Suppressor macrophage treated with lipopolysaccharide for 4 hours (primary cell): ENCODE measurements at regions not wholly inside any gene's neighbourhood (a gene's known extent, or its start where the extent isn't known, plus 50 kb on each side); places are given as distances from the start of the nearest gene placed in this dataset.
"Not testable (repeated sequence)": the region's sequence is repeated elsewhere in the genome, so short reads cannot be mapped to it uniquely, and the experiment has no call there.

Experiments used
- DNase-seq: peaks from one replicate; pipeline ENCODE4 v3.0.0-alpha.2; 2020

DNA sequence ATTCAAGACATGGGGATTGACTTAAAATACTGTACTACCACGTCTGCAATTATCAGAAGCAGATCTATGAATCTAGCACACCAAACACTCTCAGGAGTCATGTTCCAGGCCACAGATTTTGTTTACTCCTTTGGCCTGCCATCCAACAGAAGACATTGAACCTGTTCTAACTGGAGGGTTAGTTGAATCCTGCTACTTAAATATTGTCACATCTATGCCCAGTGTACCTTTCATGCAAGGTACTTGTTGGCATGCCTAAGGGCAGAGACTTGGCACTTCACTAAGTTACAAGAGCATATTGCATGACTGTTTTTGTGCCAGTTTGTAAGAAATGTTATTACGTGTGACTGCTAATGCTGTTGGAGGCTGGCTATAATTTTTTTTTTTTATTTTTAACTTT lies 126.9 kb upstream of the BCOR start:
- no peak for DNase-seq

DNA sequence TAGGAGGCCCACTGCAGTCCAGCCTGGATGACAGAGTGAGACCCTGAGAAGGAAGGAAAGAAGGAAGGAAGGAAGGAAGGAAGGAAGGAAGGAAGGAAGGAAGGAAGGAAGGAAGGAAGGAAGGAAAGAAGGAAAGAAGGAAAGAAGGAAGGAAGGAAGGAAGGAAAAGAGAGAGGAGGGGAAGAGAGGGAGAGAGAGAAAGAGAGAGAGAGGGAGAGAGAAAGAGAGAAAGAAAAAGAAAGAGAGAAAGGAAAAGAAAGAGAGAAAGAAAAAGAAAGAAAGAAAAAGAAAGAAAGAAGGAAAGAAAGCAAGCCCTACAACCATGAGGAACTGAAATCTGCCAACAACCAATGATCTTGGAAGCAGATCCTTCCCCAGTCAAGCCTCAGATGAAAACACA lies 124.9 kb upstream of the BCOR start:
- DNase-seq, result not testable (repeated sequence)

DNA sequence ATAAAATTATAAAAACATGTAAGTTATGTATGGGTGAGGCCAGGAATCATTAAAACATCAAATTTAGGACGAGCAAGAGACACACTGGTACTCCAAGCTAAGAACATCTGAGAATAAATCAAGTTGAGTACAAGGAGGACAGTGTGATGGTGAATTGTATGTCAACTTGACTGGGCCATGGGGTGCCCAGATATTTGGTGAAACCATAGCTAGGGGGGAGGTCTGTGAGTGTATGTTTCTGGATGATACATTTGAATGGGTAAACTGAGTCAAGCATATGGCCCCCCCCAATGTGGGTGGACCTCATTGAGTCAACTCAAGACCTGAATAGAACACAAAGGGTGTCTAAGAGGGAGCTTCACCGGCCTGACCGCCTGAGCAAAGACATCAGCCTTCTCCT lies 115.3 kb upstream of the BCOR start:
- no peak for DNase-seq

DNA sequence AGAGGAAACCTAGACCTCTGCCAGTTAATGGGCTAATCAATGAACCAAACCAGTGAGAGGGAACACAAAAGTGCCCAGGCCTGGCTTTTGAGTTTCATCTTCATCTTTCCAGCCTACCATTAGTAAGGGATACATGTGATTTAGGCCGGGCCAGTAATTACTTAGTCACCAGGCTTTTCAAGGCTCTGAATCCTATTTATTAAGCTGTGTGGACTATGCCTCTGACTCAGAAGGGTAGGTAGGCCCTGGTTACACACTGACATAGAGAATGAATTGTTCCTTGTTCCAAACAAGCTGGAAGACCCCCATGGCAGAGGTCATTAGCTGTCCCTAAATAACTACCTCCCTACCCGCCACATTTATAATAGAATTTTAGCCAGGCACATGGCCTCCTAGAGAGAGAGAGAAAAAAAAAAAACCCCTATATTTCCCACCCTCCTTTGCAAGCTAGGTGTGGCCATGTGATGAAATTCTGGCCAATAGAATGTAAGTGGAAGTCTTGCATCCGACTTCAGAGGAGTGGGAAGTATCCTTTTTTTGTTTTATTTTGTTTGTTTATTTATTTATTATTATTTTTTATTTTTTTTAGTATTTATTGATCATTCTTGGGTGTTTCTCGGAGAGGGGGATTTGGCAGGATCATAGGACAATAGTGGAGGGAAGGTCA lies 112.3 kb upstream of the BCOR start:
- peak; percentile 37 for DNase-seq

DNA sequence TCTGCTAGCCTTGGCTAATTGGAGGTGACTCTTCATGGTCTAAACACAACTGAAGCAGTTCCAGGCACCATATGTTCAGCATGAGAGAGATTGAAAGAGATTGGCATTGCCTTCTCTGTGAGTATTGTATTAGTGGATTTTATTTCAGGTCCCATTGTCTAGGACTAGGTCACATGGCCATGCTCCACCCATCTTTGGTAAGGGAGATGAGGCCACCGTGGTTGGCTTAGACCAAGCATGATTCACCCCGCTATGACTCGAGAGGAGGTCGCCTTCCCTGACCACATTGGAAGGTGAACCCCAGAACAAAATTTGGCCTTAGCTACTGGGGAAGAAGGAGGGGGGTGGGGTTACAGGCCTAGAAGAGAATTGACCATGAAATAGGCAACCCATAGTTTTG lies 109.9 kb upstream of the BCOR start:
- DNase-seq, result peak; percentile 54

DNA sequence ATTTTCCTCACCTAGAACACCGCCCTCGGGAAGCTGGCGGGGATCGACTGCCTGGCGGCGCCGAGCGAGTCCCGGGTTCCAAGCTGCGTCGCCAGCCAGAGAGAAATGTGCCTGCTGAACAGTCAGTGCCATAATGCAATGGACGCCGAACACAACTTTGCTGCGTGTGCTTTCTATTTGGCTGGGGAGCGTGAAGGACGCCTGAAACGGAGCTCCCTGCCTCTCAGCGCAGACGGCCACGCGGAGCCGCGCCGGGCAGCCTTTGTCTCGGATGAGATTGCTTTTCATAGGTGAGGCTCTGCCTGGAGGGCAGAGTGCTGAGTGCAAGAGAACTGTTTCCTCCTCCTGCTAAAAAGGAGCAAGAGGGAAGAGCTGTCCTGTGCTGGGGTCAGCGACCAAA lies 107.7 kb upstream of the BCOR start:
- DNase-seq, result no peak

DNA sequence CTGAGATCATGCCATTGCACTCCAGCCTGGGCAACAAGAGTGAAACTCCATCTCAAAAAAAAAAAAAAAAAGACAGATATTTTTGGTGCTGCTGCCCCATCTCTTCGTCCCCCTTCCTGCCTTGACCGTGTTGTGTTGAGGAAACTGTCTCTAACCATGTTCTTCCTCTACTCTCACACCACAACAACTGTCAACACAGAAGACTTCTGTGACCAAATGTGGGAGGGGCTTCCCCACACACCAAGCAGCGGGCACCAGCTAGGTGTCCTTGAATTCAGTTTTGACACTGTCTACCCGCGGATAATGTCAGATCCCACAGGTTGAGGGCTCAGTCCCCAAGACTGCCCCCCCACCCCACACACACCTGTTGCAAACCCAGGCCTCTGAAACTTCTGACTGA lies 104.7 kb upstream of the BCOR start:
- DNase-seq, result no peak

DNA sequence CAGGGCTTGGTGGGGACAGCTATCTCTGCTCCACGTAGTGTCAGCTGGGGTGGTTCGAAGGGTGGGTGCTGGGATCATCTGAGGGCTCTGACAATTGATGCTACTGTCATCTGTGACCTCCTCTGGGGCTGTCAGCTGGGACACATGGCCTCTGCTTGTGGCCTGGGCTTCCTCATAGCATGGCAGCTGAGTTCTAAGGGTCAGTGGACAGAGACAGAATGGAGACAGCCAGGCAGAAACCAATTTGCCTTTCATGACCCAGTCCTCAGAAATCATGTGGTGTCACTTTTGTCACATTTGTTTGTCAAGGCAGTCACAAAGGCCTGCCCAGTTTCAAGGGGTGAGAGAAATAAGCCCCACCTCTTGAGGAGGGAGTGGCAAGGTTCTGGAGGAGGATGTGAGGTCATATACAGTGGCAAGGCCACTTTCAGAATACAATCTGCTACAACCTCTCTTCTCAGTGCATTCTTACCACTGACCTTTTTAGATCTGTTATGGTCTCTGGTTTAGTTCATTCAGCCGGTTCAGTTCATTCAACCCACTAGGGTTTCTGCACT lies 103.6 kb upstream of the BCOR start:
- DNase-seq, result no peak

DNA sequence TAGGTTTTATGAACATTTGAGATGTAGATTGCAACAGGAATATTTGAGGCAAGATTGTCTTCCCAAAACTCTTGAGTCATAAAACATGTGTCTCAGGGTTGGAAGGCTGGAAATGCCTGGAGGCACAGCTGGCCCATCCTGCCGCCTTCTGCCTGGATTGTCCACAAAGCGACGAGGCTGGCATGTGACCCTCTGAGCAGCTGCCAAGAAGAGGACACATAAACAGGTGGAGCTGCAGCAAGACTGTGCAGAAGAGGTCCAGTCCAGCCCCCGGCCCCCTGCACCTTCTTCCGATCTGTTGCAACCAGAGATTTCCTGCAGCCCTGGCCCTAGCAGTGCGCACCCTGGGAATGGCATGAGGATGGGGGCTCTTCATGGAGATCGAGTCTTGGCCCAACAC lies 101.9 kb upstream of the BCOR start:
- no peak for DNase-seq

DNA sequence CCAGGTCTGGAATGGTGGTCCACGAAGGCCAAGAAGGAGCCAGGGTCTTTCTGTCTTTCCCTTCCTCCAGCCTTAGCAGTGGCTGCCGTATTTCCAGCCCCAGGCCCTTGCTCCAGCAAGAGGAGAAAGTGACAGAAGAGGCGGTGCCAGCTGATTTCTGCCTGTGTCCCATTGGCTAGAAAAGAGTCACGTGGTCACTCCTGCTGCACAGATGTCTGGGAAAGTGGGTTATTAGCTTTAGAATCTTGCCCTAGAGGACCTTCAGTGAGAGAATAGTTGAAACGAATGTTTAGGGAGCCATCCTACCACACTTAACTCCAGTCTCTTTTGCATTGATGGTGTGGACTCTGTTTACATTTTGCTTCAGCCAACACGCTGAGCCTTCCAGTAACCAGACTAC lies 99.3 kb upstream of the BCOR start:
- no peak for DNase-seq

DNA sequence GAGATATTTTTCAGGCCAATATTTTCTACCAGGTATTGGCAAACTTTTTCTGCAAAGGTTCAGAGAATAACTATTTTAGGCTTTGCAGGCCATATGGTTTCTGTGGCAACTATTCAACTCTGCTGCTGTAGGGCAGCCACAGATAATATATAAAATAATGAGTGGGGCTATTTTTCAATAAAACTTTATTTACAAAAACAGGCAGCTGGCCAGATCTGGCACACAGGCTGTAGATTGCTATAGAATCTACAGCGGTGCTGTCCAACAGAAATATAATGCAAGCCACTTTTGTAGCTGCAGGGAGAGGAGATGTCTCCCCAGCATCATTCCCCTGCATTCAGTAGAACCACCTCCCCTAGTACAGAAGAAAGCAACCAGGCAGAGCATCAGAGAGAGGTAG lies 97.6 kb upstream of the BCOR start:
- DNase-seq, result no peak

DNA sequence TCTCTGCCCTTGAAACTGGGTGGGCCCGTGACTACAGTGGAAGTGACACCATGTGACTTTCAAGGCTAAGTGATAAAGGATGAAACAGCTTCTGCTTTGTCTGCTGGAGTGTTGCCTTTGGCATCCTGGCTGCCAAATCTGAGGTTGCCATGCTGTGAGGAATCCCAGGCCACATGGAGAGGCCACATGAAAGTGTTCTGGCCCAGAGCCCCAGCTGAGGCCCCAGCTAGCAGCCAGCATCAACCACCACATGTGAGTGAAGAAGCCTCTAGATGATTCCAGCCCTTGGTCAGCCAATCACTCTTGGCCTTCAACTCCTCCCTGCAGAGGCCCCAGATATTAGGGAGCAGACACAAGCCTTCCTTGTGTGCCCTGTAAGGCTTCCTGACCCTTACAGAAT lies 94.4 kb upstream of the BCOR start:
- DNase-seq, result no peak

DNA sequence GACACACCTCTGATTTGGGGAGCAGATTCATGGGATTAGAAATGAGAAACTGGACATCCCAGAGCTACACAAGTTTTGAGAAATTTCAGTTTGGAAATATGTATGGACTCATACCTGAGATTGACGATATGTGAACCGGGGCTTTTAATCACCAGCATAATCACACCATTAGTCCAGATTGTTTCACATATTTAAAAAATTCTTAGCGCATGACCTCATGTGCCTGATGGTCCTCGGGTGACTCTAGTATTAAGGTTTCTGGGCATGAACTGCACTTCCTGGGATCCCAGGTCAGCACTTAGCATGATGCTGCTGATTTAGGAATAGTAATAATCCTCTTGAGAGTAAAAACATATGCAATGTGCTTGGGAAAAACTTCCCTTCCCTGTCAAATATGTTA lies 91.9 kb upstream of the BCOR start:
- no peak for DNase-seq

DNA sequence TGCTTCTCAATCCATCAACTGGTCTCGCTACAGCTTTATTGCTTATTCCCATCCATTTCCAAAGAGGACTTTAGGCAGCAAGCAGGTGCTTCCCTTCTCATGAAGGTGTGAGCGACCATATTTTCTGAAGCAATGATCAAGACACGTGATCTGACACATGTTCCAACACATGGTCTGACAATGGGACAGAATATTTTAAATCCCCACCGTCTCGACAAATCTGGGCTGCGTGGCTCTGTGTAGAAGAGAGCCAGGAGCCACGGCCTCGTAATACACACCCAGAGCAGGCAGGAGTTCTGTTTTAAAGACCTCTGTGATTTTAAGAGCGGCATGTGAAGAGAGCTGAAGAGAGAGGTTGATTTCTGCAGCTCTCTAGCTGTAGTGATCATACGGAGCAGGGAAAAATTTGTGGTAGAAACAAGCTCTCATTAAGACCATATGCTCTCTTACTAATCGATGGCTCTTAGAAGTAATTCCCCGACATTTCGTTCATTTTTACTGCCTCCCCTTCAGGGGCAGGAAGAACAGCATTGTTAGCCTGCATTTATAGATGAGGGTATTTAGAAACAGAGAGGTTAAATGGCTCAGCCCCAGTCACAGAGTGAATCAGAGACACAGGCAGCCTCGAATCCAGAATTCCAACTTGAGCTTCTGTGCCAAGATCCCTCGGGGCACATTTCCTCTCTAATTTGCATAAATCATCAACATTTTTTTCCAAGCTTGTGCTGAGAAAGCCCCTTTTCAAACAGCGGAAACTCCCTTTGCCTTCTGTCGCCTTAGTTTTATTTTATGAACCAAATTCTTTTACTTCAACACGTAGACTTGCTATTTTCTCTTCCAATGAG lies 91.0 kb upstream of the BCOR start:
- DNase-seq, result peak; percentile 50

DNA sequence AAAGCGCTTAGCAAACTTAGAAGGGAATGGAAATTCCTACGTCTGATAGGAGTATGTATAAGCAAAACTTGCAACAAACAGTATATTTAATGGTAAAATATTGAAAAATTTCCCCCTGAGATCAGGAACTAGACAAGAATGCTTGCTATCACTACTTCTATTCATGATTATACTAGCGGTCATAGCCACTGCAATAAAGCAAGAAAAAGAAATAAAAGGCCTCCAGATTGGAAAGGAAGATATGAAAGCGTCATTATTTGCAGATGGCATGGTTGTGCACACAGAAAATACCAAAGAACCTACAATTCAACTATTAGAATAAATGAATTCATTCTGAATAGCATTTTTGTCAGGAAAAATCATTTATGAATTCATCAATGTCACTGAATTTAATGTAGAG lies 87.2 kb upstream of the BCOR start:
- no peak for DNase-seq

DNA sequence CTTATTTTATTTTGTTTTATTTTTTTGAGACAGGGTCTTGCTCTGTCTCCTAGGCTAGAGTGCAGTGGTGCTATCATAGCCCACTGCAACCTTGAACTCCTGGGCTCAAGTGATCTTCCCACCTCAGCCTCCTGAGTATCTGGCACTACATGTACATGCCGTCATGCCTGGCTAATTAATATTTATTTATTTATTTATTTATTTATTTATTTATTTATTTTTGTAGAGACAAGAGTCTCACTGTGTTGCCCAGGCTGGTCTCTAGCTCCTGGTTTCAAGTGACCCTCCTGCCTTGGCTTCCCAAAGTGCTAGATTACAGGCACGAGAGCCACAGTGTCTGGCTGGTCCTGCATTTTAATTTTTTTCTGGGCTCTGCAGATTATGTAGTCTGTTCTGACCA lies 84.9 kb upstream of the BCOR start:
- no peak for DNase-seq

DNA sequence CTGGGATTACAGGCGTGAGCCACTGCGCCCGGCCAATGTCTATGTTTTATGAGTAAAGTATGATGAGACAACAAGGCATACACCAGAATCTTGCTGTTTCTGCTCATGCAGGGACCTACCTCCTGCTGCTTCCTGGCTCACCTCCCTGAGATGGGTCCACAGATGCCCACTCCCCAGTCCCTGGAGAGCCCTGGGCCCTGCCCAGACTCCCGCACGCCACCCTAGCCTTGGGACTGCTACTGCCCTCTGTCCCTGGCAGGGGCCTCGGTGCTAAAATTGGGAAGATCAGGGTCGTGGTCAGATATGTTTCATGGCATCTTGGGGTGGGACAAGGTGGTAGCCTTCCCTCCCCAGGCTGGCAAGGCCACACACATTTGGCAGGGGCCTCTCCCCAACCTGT lies 84.3 kb upstream of the BCOR start:
- DNase-seq, result no peak

DNA sequence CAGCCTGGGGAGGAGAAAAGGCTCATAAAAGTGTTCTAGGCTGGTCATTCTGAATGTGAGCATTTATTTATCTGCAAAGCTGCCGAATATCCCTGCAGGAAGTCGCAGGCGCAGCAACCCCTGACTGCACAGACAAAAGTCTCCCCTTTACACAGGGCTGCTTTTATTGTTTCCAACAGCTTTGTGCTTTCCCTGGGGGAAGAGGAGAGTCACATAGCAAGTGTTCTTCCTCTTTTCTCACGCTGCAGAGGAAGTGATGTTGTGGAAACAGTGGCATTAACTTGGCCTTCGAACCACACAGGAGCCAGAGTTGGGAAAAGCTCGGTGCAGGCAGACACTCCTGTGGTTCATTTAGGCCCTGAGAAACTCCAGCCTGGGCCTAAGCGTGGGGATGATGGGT lies 81.5 kb upstream of the BCOR start:
- DNase-seq, result peak; percentile 70

DNA sequence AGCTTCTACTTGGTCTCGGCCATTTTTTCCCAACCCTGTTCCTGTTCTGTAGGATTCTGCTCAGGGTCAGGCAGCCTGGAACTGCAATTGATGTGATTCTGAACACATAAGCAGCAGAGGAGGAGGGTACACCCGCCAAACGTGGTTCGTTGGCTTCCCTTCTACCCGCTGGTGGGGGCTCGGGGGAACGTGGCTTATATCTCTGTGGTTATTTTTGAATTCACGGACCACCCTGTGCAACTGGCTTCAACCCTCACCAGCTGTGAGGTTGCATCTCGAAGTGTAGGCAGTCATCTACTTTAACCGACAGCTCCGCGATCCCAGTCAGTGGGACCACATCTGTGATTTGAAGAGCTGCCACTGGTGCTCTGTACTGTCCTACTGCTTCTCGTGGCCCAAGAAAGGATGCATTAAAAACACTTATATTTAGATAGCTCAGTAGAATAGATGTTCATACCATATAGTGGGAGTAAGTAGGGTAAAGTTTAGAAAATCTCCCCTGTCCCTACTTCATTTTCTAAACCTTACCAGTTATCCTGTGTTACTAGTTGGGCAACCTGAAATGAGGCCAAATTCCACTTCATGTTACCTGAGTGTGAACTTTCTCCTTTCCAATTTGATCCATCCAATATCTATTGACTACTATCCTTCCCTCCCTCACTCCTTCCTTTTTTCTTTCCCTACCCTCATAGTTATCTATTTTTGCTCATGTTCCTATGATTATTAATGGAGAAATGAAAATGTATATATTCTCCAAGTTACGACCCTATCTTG lies 80.4 kb upstream of the BCOR start:
- no peak for DNase-seq

DNA sequence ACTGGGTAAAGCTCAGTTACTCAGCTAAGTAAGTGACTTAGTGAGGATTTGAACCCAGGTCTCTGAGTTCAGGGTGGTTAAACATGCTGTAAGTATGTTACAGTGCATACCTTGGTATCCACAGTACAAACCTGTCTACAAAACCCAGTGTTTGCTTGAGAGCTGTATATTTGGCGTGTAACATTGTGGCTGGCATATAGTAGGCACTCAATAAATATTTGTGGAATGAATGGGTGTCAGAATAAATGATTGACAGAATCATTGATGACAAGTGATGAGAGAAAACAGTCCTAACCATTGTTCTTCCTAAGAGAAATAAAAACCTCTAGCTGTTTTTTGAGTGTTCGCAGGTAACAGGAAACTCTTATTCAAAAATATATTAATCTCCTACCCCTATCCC lies 79.7 kb upstream of the BCOR start:
- no peak for DNase-seq

DNA sequence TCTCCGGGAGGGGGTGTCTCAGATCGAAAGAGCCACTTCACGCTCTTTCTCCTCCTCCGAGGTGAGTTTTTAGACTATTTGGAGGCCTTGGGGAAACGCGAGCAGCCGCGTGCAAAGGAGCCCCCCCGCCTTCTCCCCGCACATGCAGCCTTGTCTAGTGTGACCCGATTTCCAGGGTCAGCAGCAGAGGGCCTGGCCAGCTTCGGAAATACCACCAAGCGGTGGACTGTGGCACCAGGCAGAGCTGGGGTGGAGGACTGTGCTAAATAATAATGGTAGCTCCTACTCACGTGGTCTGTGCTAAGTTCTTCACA lies 79.3 kb upstream of the BCOR start:
- no peak for DNase-seq

DNA sequence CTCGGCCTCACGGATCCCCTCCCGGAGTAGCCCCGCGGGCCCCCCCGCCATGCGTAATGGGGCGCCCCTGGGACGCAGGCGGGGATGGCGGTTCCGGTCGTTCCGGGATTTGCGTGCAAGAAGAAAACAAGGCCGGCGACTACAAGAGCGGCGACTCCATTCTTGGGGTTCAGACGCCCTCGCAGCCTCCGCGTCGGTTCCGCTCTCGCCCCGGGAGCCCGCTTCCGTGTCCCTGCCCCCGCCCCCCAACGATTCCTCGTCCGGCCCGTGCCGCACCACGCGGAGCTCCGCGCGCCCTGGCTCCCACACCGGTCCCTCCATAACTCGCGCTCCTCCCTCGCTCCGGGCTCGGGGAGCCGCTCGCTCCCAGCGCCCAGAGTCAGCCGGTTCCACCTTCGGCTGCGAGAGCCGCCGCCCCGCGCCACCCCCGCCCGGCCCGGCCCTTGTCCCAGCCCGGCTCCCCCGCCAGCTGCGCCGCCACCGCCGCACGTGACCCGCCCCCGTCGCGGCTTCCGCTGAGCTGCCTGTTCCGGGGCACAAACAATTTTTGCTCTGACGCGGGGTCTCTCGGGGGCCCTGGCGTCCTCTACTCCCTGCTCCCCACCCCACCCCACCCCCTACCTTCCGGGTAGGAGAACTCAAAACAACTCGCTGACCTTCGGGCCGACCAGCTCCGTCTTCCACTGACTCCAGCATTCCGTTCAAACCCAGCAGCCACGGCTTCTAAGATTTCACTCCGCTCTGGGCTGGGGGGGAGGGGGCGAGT lies 78.8 kb upstream of the BCOR start:
- no peak for DNase-seq
